ENCODE measurements at regions not wholly inside any gene's neighbourhood (a gene's known extent, or its start where the extent isn't known, plus 50 kb on each side); places are given as distances from the start of the nearest gene placed in this dataset.

- Mint-ChIP-seq H3K9me3 (peaks cover 0 to 3% of the 10 kb centered on the region in 2 experiments; a peak in 2 of 5 replicates), H3K27ac (no peak overlapping the region), H3K4me3 (no peak overlapping the region), H3K36me3 (ENCODE audit: insufficient read depth in 1 of 3, low read depth in 3 of 3) (no peaks in the 10 kb centered on the region), H3K4me1 (no peaks in the 10 kb centered on the region), H3K27me3 (ENCODE audit: low read depth) (peaks cover 10% of the 10 kb centered on the region)
- Histone ChIP-seq H2BK5ac (ENCODE audit: insufficient read length, low read length) (no peak overlapping the region), H3K9me3 (ENCODE audit: control insufficient read depth, low read depth, low read length) (no peaks in the 10 kb centered on the region), H3K23ac (ENCODE audit: insufficient read length, low read depth, low read length) (no peak overlapping the region), H2AFZ (ENCODE audit: low read length) (no peak overlapping the region), H4K20me1 (ENCODE audit: control insufficient read depth, insufficient read depth, insufficient read length) (no peaks in the 10 kb centered on the region), H4K91ac (ENCODE audit: insufficient read length, low read depth, low read length) (no peak overlapping the region), H3K79me2 (ENCODE audit: insufficient read depth, low read length) (no peaks in the 10 kb centered on the region), H4K5ac (ENCODE audit: insufficient read length, low read depth, low read length) (no peak overlapping the region), H3K9ac (ENCODE audit: extremely low read depth, insufficient read length, low read length) (no peak overlapping the region), H3K27me3 (ENCODE audit: insufficient read depth, low read length) (no peaks in the 10 kb centered on the region), H2AK5ac (ENCODE audit: insufficient read length, low read length) (no peak overlapping the region), H3K23me2 (ENCODE audit: insufficient read length, low read depth, low read length, poor library complexity, severe bottlenecking) (no peaks in the 10 kb centered on the region), H3K56ac (ENCODE audit: insufficient read length, low read depth, low read length) (no peak overlapping the region), H2BK20ac (ENCODE audit: low read depth, low read length, poor library complexity, severe bottlenecking) (no peak overlapping the region), H3K4me2 (ENCODE audit: insufficient read depth, insufficient read length, low read length) (no peak overlapping the region), H3K79me1 (ENCODE audit: insufficient read depth, low read depth, low read length, poor library complexity, severe bottlenecking) (no peaks in the 10 kb centered on the region), H3K18ac (ENCODE audit: insufficient read length, low read depth, low read length) (no peak overlapping the region), H2BK12ac (ENCODE audit: insufficient read length, low read depth, low read length) (no peak overlapping the region), H4K8ac (replicated peaks; ENCODE audit: insufficient read length, low read depth, low read length) (no peak overlapping the region), H3K14ac (ENCODE audit: insufficient read depth, low read length) (no peak overlapping the region), H3T11ph (ENCODE audit: low read length) (no peak overlapping the region), H2BK120ac (ENCODE audit: low read depth, low read length, poor library complexity, severe bottlenecking) (no peak overlapping the region), H2BK15ac (ENCODE audit: low read depth, low read length) (no peak overlapping the region), H3K27ac (ENCODE audit: insufficient read length, low read depth, low read length) (no peak overlapping the region), H3K4me1 (ENCODE audit: insufficient read depth, low read length) (no peaks in the 10 kb centered on the region), H3K4ac (ENCODE audit: low read depth, low read length) (no peak overlapping the region)
- TF ChIP-seq CTCF (conservative IDR thresholded peaks at IDR 0.05), result no peak
- no CpG with 5 or more reads among the region's 2 CpGs for WGBS (ENCODE audit: extremely low coverage, insufficient read length, low lambda C conversion rate)
- no peak for DNase-seq
Observed at GRCh38 chr1:84060781-84061180, 61.8 kb upstream of the TTLL7 start.

Measured in H9 (cell line).